Esophagus squamous epithelium (tissue), 5 donors: ENCODE measurements at regions not wholly inside any gene's neighbourhood (a gene's known extent, or its start where the extent isn't known, plus 50 kb on each side); places are given as distances from the start of the nearest gene placed in this dataset.

Experiments used
- DNase-seq: peaks from one replicate; lab custom pipeline; 2025; lab: John Stamatoyannopoulos, UW
- H3K27ac ChIP-seq, 4 donors: fragments of 200-600 bp; sonication (generic); one replicate each; pipeline ENCODE4 v1.5.1; 2016 to 2019; ENCODE audit warnings: mild to moderate bottlenecking in 1 of 4
- H3K27me3 ChIP-seq, 4 donors: fragments of 200-600 bp; sonication (generic); 1 replicate in 3 of 4; 2 replicates in 1 of 4; pipeline versions ENCODE4 v1.5.1 to v1.6.0; 2017 to 2021; ENCODE audit warnings: antibody characterized with exemption in 1 of 4
- H3K36me3 ChIP-seq, 3 donors: fragments of 200-600 bp; sonication (generic); one replicate each; pipeline ENCODE4 v1.5.1; 2016 to 2019
- H3K4me1 ChIP-seq, 3 donors: fragments of 200-600 bp; sonication (generic); one replicate each; pipeline ENCODE4 v1.5.1; 2017 to 2019
- H3K4me3 ChIP-seq, 4 donors: fragments of 200-600 bp; sonication (generic); 1 replicate in 3 of 4; 2 replicates in 1 of 4; pipeline ENCODE4 v1.5.1; 2016 to 2019; ENCODE audit warnings: mild to moderate bottlenecking in 2 of 4, moderate library complexity in 1 of 4
- H3K9me3 ChIP-seq, 3 donors: fragments of 200-600 bp; sonication (generic); one replicate each; pipeline ENCODE4 v1.5.1; 2016 to 2019
- POLR2A ChIP-seq, 4 donors: fragments of 450-650 bp; IDR thresholded peaks; one replicate each; pipeline ENCODE4 v1.6.1; 2017; ENCODE audit warnings: antibody characterized with exemption in 4 of 4, mild to moderate bottlenecking in 4 of 4, moderate library complexity in 3 of 4
- WGBS, 2 donors: methylation state at CpG; one replicate each; pipeline ENCODE4 v1.1.5; 2018; 5-methylcytosine and 5-hydroxymethylcytosine counted together
- intact Hi-C: fragments of 100-400 bp; cut with DNase I; formaldehyde crosslinking; loops from one replicate; pipeline ENCODE4 v1.15.0; 2022
- TF ChIP-seq, protein P1 (sequence below), 6 experiments: fragments of 450-650 bp in 4 of 6; fragments of 200-600 bp in 2 of 6; sonication (generic) in 2 of 6; IDR thresholded peaks; one replicate each; pipeline ENCODE4 v1.5.1; 2016 to 2019; ENCODE audit warnings: antibody characterized with exemption in 6 of 6, mild to moderate bottlenecking in 4 of 6, moderate library complexity in 4 of 6
- donor health status: DM: yes; HTN: yes; CAD: no.

GRCh38 chr17:77484111-77484510 lies 343.3 kb downstream of the SEC14L1 start:
- Histone ChIP-seq H3K4me1 (peaks cover 13 to 47% (median 24%) of the 10 kb centered on the region in 3 donors), H3K4me3 (no peak overlapping the region), H3K27ac (no peak overlapping the region), H3K36me3 (peaks cover 24 to 52% (median 41%) of the 10 kb centered on the region in 3 donors), H3K9me3 (no peaks in the 10 kb centered on the region), H3K27me3 (peaks cover 0 to 3% (median 0%) of the 10 kb centered on the region in 4 donors)
- TF ChIP-seq POLR2A (IDR thresholded peaks at IDR 0.05): no peak
- TF ChIP-seq, protein P1, sequence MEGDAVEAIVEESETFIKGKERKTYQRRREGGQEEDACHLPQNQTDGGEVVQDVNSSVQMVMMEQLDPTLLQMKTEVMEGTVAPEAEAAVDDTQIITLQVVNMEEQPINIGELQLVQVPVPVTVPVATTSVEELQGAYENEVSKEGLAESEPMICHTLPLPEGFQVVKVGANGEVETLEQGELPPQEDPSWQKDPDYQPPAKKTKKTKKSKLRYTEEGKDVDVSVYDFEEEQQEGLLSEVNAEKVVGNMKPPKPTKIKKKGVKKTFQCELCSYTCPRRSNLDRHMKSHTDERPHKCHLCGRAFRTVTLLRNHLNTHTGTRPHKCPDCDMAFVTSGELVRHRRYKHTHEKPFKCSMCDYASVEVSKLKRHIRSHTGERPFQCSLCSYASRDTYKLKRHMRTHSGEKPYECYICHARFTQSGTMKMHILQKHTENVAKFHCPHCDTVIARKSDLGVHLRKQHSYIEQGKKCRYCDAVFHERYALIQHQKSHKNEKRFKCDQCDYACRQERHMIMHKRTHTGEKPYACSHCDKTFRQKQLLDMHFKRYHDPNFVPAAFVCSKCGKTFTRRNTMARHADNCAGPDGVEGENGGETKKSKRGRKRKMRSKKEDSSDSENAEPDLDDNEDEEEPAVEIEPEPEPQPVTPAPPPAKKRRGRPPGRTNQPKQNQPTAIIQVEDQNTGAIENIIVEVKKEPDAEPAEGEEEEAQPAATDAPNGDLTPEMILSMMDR (IDR thresholded peaks at IDR 0.05): no peak
- intact Hi-C loops: no loop called here
- WGBS, 2 donors: 98 to 100% methylated on average over 2 to 3 of the region's 3 CpGs
- DNase-seq: no peak

DNA sequence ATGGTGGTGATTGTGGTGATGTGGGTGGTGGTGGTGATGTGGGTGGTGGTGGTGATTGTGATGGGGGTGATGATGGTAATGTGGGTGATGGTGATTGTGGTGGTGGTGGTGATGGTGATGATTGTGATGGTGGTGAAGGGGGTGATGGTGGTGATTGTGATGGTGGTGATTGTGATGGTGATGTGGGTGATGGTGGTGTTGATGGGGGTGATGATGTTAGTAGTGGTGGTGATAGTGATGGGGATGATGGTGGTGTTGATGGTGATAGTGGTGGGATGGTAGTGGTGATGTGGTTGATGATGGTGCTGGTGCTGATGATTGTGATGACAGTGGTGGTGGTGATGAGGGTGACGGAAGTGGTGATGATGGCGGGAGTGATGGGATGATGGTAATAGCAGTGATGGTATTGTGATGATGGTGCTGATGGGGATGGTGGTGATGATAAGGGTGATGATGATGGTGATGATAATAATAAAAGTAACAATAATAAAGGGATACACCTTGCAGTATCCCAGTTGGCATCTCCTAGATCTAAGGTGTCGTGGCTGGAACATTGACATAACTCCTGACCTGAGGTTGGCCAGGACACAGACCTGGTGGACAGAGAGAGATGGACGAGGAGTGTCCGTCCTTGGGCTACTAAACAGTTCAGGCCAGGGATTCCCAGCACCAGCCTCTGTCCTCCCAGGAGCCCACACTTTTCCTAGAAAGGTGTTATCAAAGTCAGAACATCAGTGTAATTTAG lies 344.5 kb downstream of the SEC14L1 start:
- Histone ChIP-seq H3K4me1 (peaks cover 2 to 47% (median 21%) of the 10 kb centered on the region in 3 donors), H3K36me3 (peaks cover 28 to 64% (median 48%) of the 10 kb centered on the region in 3 donors), H3K9me3 (no peaks in the 10 kb centered on the region), H3K27me3 (peaks cover 0 to 2% (median 0%) of the 10 kb centered on the region in 4 donors), H3K27ac (no peak overlapping the region), H3K4me3 (no peak overlapping the region)
- WGBS, 2 donors: 85 to 91% methylated on average over 5 of the region's 5 CpGs
- no peak for DNase-seq
- intact Hi-C loops: no loop called here
- TF ChIP-seq POLR2A (IDR thresholded peaks at IDR 0.05): no peak
- TF ChIP-seq, protein P1 (IDR thresholded peaks at IDR 0.05): no peak

DNA sequence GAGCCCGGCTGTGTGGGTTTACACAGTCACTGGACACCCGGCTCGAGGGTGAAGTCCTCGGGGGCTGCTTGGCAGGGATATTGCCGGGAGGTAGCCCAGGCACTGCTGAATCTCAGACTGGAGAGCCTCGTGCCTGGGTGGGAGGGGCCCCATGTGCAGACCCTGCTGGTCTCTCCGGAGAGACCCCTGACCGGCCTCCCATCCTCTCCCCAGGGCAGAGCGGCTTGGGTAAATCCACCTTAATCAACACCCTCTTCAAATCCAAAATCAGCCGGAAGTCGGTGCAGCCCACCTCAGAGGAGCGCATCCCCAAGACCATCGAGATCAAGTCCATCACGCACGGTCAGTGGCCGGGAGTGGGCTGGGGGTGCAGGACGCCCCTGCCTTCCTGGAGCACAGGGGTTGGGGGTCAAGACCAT lies 346.5 kb downstream of the SEC14L1 start:
- peaks cover 39 to 76% (median 58%) of the 10 kb centered on the region in 3 donors for H3K36me3 ChIP-seq
- no CpG with 5 or more reads among the region's 17 CpGs for WGBS, 2 donors
- intact Hi-C loops: no loop called here

GRCh38 chr17:77487677-77488530 lies 347.1 kb downstream of the SEC14L1 start:
- intact Hi-C loops: no loop called here
- Histone ChIP-seq H3K4me3 (no peak overlapping the region), H3K27ac (peak overlapping the region in 1 of 4 donors; percentile 2), H3K4me1 (peaks cover 3 to 47% (median 13%) of the 10 kb centered on the region in 3 donors), H3K9me3 (no peaks in the 10 kb centered on the region), H3K27me3 (no peaks in the 10 kb centered on the region), H3K36me3 (peaks cover 41 to 76% (median 58%) of the 10 kb centered on the region in 3 donors)
- DNase-seq: no peak
- 84 to 87% methylated on average over 4 to 10 of the region's 28 CpGs for WGBS, 2 donors
- no peak for TF ChIP-seq POLR2A (IDR thresholded peaks at IDR 0.05)
- TF ChIP-seq, protein P1 (IDR thresholded peaks at IDR 0.05): no peak

More for the DNA sequence above, 346.5 kb downstream of the SEC14L1 start:
- Histone ChIP-seq H3K27me3 (no peaks in the 10 kb centered on the region), H3K4me1 (peaks cover 3 to 47% (median 13%) of the 10 kb centered on the region in 3 donors), H3K4me3 (no peak overlapping the region), H3K27ac (no peak overlapping the region), H3K9me3 (no peaks in the 10 kb centered on the region)
- TF ChIP-seq, protein P1 (IDR thresholded peaks at IDR 0.05): no peak
- TF ChIP-seq POLR2A (IDR thresholded peaks at IDR 0.05): no peak
- no peak for DNase-seq
